SKM-1 (cell line): ENCODE measurements at regions not wholly inside any gene's neighbourhood (a gene's known extent, or its start where the extent isn't known, plus 50 kb on each side); places are given as distances from the start of the nearest gene placed in this dataset.

Experiments
- DNase-seq: peaks from one replicate; lab custom pipeline; 2025; ENCODE audit not compliant: unreplicated experiment; lab: John Stamatoyannopoulos, UW

GRCh38 chr3:150172356-150172755 is 201.7 kb upstream of the PFN2 start:
- no peak for DNase-seq

GRCh38 chr3:150170852-150171520 is 200.3 kb upstream of the PFN2 start:
- DNase-seq = no peak

- no peak for DNase-seq
These were observed 198.7 kb upstream of the PFN2 start for GRCh38 chr3:150169330-150169940.

- no peak for DNase-seq
These were observed 198.0 kb upstream of the PFN2 start for GRCh38 chr3:150168698-150169097.

GRCh38 chr3:150165396-150166094 is 194.8 kb upstream of the PFN2 start:
- DNase-seq = no peak

DNA sequence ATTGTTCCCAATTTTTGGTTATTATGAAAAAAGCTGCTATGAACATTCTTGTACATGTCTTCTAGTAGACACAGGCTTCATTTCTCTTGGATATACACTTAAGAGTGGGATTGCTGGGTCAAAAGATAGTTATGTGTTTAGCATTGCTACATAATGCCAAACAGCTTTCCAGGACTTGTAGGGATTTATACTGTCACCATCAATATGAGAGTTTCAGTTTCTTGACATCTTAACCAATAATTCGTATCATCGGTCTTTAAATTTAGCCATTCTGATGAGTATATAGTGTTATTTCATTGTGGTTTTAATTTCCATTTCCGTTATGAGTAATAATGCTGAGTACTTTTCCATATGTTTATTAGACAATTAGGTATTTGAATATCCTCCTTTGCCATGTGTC is 190.3 kb upstream of the PFN2 start:
- DNase-seq = no peak

DNA sequence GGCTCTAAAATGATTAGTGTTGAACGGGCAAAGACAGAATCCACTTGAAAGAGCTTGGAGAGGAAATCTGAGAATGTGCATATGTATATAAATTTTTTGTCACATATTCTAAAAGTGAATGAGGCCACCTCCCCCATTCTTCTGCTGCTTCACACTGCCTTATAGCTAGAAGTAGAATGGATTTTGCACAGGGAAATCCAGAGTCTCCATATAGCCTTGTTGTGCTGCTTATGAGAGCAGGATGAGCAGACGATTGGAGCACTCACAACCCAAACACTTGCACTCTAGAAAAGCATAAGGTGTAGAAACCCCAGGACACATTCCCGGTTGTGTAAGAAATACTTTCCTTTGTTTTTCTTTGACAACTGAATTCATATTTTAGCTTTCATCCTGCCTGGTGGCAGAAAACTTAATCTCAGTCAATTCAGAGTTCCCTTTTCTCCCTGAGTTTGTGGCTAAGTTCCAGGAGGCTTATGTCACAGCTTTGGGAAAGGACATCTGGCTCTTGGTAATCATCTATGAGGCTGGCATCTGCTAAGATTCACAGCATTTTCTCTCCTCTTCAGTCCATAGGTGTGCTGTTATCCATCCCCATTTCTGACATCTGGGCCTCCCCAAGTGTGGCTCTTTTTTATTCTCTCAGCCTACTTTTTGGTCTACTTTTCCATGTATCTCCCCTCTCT is 188.4 kb upstream of the PFN2 start:
- DNase-seq = no peak

DNA sequence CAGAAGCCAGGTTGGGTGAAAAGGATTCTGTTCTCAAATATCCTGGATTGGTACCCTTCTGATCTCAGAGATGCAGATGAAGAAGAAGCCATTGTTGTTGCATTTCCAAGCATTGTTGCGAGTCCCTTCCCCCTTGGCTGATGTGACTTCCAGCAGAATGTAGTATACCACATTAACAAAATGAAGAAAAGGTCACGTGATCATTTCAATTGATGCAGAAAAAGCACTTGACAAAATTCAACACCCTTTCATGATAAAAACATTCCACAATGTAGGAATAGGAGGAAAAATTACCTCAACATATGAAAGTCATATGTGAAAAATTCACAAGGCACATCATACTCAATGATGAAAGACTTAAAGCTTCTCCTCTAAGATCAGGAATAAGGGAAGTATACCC is 181.9 kb upstream of the PFN2 start:
- no peak for DNase-seq

DNA sequence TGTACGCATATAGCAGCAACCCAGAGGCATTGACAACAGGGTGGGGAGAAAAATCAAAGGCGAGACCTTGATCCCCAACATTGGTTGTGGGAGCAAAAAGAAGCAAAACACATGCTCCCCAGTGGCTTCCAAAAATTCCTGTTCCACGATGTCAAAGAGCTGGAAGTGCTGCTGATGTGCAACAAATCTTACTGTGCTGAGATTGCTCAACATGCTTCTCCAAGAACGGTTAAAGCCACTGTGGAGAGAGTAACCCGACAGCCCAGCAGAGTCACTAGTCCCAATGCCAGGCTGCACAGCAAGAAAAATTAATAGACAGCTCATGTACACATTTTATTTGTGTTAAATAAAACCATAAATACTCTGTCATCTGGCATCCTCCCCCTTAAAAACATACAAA is 179.9 kb upstream of the PFN2 start:
- DNase-seq = no peak

GRCh38 chr3:150149651-150150051 is 179.0 kb upstream of the PFN2 start:
- DNase-seq = no peak

GRCh38 chr3:150148227-150148626 is 177.5 kb upstream of the PFN2 start:
- DNase-seq = no peak

DNA sequence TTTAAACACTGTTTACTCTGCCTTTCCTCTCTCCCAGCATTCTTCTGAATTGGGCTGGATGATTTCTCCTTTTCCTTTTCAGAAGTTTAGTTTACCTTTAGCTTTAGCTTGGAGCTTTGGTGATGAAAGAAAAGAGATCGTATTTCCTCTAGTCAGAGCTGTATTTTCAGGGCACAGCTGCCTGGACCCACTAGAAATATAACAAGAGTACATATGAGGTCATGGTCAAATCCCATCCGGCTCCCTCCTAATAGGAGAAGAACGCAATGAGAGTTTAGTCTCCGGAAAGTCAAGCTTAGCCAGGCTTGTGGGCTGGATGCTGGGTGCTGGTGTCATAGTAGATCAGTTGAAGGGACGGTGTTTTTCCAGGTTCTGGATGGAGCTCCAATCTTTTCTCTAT is 177.1 kb upstream of the PFN2 start:
- no peak for DNase-seq

DNA sequence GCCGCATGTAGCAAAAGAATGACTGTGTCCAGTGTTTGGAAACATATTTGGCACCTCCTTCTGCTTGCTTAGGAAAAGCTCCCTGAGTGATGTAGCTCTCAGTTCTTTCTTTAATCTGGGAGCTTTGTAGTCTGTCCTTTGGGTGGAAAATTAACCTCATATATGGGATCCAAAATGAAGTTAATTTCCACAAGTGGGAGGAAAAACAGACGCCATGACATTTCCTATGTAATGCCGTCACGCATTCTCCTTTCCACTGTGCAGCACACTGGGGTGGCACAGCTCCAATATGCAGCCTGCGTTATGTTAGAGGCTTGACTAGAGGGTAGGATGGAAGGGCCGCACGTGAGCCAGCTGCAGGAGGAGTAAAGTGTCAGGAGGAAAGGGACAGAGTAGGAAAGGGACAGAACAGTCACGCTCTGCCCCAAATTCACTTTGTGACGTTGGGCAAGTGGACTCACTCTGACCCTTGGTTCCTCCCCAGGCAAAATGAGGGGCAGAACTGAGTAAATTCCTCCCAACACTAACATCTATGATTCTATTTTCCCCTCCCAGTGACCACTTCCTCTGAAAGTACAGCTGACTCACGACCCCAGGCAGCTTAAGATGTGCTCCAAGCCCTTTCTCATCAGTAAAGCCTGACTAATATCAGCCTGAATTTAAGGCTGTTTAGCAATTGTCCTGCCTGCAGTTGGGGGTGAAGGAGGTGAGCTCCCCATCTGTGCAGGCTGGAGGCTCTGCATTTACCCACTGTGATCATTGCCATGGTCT is 176.5 kb upstream of the PFN2 start:
- DNase-seq = no peak

DNA sequence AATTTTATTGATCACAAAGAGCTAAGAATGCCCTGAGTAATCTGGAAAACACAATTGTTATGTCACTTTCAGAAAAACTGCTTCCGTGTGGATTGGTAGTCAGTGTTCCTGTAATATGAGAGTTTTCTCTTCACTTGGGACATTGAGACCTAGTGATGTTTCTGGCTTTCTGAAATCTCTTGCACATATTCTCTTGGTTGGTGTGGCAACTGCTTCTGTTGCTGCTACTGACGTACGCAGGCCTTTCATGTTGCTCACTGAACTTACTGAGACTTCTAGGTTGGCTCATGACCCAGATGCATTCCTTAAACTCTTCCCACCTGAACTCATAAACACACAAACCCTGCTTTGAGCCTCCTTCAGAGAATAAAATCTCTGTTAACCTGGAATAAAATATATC is 175.0 kb upstream of the PFN2 start:
- DNase-seq = no peak

DNA sequence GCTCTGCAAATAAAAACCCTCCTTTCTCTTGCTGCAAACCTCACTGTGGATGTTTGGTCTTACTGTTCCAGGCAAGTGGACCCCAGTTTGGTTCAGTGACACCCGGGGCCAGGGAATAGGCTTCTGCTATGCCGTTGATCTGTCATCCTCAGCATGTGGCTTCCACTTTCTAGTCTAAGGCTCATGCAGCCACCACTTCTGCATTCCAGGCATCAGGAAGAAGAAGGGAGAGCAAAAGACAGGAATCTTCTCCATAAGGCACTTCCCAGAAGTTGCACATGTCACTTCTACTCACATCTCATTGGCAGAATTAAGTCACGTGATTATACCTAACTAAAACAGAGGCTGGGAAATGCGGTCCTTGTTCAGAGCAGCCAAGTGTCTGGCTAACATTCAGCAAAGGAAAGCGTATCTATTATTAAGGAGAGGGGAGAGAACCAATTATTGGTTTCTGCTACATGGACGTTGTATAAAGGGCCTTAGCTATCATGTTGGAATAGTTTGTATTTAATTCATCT is 173.6 kb upstream of the PFN2 start:
- DNase-seq = no peak

DNA sequence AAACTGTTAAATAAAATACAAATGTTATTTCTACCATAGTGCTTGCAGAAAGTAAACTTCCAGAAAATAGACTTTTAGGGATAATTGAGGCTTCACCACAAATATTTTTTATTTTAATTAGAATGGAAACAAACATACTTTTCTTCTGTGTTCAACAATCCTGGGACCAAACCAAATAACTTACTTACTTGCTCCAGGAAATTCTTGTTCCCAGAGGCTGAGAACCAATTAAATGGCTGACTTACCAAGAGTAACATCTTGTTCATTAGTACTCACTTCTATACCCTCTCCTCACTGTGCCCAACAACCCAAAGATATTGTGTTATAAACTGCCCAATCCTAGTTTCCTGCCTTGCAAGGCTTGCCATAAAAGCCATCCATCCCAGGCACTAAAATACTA is 172.2 kb upstream of the PFN2 start:
- no peak for DNase-seq

- no peak for DNase-seq
These were observed 171.2 kb upstream of the PFN2 start for GRCh38 chr3:150141790-150142326.

DNA sequence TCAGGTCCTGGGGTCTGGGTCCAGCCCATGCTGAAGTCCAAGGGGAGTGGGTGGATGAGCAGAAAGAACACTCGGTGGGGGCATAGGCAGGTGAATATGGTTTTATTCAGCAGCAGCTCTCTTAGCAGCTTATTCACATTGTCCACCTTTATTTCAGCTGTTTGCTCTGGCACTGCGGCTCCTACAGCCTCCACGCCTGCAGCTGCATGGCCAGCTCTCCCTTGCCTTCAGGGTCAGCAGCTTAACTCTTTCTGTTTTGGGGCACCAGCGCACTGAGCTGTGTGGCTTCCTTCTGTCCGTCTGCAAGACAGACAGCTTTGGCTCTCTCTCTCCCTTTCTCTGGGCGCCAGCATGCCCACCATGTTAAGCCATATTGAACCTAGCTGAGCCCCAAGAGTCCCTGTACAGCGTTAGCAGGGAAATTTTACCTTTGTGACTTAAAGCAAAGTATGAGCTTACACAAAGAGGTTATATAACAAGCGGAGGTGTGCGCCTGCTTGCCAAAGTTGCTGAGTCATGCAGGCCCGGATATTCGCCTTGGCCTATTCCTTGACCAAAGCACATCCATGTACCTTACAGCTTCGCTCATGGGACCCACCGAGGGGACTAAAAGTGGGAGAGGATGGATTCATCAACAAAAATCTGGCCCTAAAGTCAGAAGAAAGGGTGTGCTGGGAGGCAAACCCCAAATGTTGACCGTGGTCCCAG is 170.1 kb upstream of the PFN2 start:
- no peak for DNase-seq

- no peak for DNase-seq
These were observed 168.1 kb upstream of the PFN2 start for GRCh38 chr3:150138824-150139223.

GRCh38 chr3:150136242-150136641 is 165.5 kb upstream of the PFN2 start:
- no peak for DNase-seq
